GM13977 (cell line): ENCODE measurements at regions not wholly inside any gene's neighbourhood (a gene's known extent, or its start where the extent isn't known, plus 50 kb on each side); places are given as distances from the start of the nearest gene placed in this dataset.

Source experiments
- DNase-seq: peaks from one replicate; pipeline ENCODE4 v3.0.0; 2012; ENCODE audit warnings: low spot score
- CTCF ChIP-seq: IDR thresholded peaks from 2 replicates; pipeline ENCODE4 v1.5.1; 2012; ENCODE audit warnings: mild to moderate bottlenecking, control low read depth; ENCODE audit not compliant: insufficient read depth; ENCODE audit errors: extremely low read depth, missing control alignments
- in situ Hi-C: fragments of 300-500 bp; cut with MboI; formaldehyde crosslinking; loops from one replicate; pipeline ENCODE4 v1.12.0; 2022; ENCODE audit warnings: low sequenced_read_pairs, low pct_unique_long_range_greater_than_20kb, mixed read lengths, inconsistent platforms; ENCODE audit not compliant: unreplicated experiment

DNA sequence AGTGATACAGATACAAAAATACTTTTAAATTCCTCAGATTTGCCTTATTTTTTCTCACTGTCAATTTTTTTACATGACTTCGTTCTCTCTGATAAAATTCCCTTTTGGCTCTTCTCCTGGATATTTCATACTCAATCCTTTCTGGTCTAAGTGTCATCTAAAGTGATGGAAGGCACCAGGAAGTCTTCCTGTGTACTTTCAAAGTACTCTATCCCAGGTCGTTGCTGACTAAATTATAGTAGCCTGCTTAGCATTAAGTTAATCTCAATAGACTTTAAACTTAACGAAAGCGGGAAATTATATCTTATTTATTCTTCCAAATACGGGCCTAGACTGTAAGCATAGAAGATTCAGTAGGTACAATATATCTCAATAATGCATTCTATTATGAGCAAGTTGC, 67.8 kb downstream of the CASP12 start:
- TF ChIP-seq CTCF: no peak

DNA sequence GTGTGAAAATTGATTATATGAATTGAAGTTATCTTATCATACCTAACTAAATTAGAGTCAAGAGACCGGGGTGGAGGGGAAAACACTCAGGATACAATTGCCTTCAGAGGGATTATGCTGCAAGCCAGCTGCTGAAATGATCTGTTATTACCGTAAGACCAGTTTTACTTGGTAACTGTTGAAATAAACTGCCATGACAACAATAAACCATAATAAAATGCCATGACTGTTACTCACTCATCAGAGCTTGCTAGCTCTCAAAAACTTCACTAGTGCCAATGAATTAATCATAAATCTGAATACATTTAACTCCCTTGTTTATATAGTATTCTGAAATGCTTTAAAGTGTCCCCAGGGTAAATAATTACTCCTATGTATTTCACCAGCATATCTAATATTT, 68.2 kb downstream of the CASP12 start:
- TF ChIP-seq CTCF: no peak
- in situ Hi-C loops: no loop called here
- DNase-seq: no peak

More for the DNA sequence above, 67.8 kb downstream of the CASP12 start:
- DNase-seq: no peak
- in situ Hi-C loops: no loop called here

DNA sequence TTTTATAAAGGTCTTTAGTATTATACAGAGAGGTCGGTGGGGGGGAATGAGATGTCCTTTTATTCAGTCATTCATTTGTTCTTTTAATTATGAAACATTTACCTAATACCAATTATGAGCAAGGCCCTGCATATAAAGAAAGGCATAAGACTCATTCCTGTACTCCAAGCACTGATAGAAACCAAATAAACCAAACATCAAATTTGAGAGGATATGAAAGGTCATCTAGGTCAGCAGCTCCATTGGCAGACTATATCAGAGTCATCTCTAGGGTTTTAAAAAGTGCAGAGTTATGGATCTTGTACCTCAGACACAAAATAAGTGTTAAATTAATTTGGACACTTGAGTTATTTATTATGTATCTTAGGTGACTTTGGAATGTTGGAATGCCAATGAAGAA, 71.5 kb downstream of the CASP12 start:
- no peak for DNase-seq
- in situ Hi-C loops: no loop called here
- no peak for TF ChIP-seq CTCF

- in situ Hi-C loops: no loop called here
- no peak for DNase-seq
- TF ChIP-seq CTCF: peak; percentile 16
Measured at GRCh38 chr11:104823657-104824056, 74.6 kb downstream of the CASP12 start.

GRCh38 chr11:104820431-104820830, 77.8 kb downstream of the CASP12 start:
- in situ Hi-C loops: no loop called here
- no peak for TF ChIP-seq CTCF
- no peak for DNase-seq

GRCh38 chr11:104819603-104820002, 78.7 kb downstream of the CASP12 start:
- no peak for DNase-seq
- in situ Hi-C loops: no loop called here
- TF ChIP-seq CTCF: no peak

DNA sequence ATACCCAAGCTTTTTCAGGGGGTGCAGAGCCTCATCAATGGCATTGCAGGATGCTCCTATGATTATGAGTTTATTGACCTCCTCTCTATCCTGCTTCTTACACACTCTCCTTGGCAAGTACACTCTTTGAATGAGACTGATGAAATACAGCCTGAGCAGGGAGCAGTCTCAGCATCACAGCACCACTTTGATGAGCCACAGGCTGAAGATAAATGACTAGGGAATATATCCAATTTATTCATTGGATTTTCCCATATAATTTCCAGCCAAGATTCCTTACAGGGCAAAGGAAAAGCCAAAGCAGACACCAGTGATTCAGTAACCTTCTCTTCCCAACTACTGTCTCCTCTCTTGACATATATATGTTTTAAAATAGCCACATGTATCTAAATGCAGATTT, 79.2 kb downstream of the CASP12 start:
- TF ChIP-seq CTCF: no peak
- in situ Hi-C loops: no loop called here

More for the DNA sequence above, 79.2 kb downstream of the CASP12 start:
- DNase-seq: no peak
